NOMO-1 (cell line): ENCODE measurements at regions not wholly inside any gene's neighbourhood (a gene's known extent, or its start where the extent isn't known, plus 50 kb on each side); places are given as distances from the start of the nearest gene placed in this dataset.

Experiments
- DNase-seq, 2 experiments: peaks; one replicate each; lab custom pipeline; 2025; ENCODE audit not compliant: unreplicated experiment in 2 of 2; lab: John Stamatoyannopoulos, UW

- DNase-seq, result no peak
Measured at GRCh38 chr18:2183432-2183831, 387.9 kb downstream of the METTL4 start.

GRCh38 chr18:2186967-2187366 is 384.3 kb downstream of the METTL4 start:
- DNase-seq, result no peak

- DNase-seq, result no peak
Measured at GRCh38 chr18:2188258-2188657, 383.0 kb downstream of the METTL4 start.

GRCh38 chr18:2191180-2191790 is 380.0 kb downstream of the METTL4 start:
- no peak for DNase-seq

GRCh38 chr18:2192562-2192961 is 378.7 kb downstream of the METTL4 start:
- DNase-seq, result no peak

- no peak for DNase-seq
Measured at GRCh38 chr18:2197946-2198345, 373.4 kb downstream of the METTL4 start.

GRCh38 chr18:2199060-2199459 is 372.2 kb downstream of the METTL4 start:
- DNase-seq, result no peak

GRCh38 chr18:2201036-2201600 is 370.2 kb downstream of the METTL4 start:
- no peak for DNase-seq

- no peak for DNase-seq
Measured at GRCh38 chr18:2204736-2205135, 366.6 kb downstream of the METTL4 start.

GRCh38 chr18:2207294-2207693 is 364.0 kb downstream of the METTL4 start:
- DNase-seq, result no peak

- no peak for DNase-seq
Measured at GRCh38 chr18:2212598-2213205, 358.6 kb downstream of the METTL4 start.

- no peak for DNase-seq
Measured at GRCh38 chr18:2213905-2214304, 357.4 kb downstream of the METTL4 start.

- no peak for DNase-seq
Measured at GRCh38 chr18:2217356-2217755, 353.9 kb downstream of the METTL4 start.

- no peak for DNase-seq
Measured at GRCh38 chr18:2218101-2218500, 353.2 kb downstream of the METTL4 start.

GRCh38 chr18:2219706-2220105 is 351.6 kb downstream of the METTL4 start:
- no peak for DNase-seq

- no peak for DNase-seq
Measured at GRCh38 chr18:2222270-2223185, 348.8 kb downstream of the METTL4 start.

GRCh38 chr18:2223449-2223848 is 347.9 kb downstream of the METTL4 start:
- DNase-seq, result no peak

GRCh38 chr18:2223849-2224248 is 347.5 kb downstream of the METTL4 start:
- peak in 1 of 2 experiments; percentile 3 for DNase-seq

- no peak for DNase-seq
Measured at GRCh38 chr18:2236232-2236631, 335.1 kb downstream of the METTL4 start.

- no peak for DNase-seq
Measured at GRCh38 chr18:2237706-2238105, 333.6 kb downstream of the METTL4 start.

- DNase-seq, result no peak
Measured at GRCh38 chr18:2240311-2240705, 331.0 kb downstream of the METTL4 start.
